AG08396 (cell line): ENCODE measurements at regions not wholly inside any gene's neighbourhood (a gene's known extent, or its start where the extent isn't known, plus 50 kb on each side); places are given as distances from the start of the nearest gene placed in this dataset.
A peak's percentile ranks its signal among the peaks of the same experiment; 100 is the strongest.

Experiments
- DNase-seq: peaks from one replicate; pipeline ENCODE4 v3.0.0; 2012; ENCODE audit warnings: low spot score, mixed read lengths

- DNase-seq, result no peak
These were observed 53.6 kb upstream of the DYNC1I1 start for GRCh38 chr7:95718577-95719410.

GRCh38 chr7:95716357-95717122 lies 55.8 kb upstream of the DYNC1I1 start:
- DNase-seq, result no peak

- no peak for DNase-seq
These were observed 57.1 kb upstream of the DYNC1I1 start for GRCh38 chr7:95715274-95715673.

GRCh38 chr7:95710711-95711110 lies 61.6 kb upstream of the DYNC1I1 start:
- DNase-seq, result no peak

GRCh38 chr7:95700917-95701316 lies 71.4 kb upstream of the DYNC1I1 start:
- no peak for DNase-seq

- no peak for DNase-seq
These were observed 78.0 kb upstream of the DYNC1I1 start for GRCh38 chr7:95694334-95694733.

GRCh38 chr7:95693551-95694333 lies 78.6 kb upstream of the DYNC1I1 start:
- no peak for DNase-seq

GRCh38 chr7:95691464-95691863 lies 80.9 kb upstream of the DYNC1I1 start:
- DNase-seq, result no peak

- peak; percentile 15 for DNase-seq
These were observed 81.9 kb upstream of the DYNC1I1 start for GRCh38 chr7:95690367-95690947.

GRCh38 chr7:95688931-95689495 lies 83.3 kb upstream of the DYNC1I1 start:
- DNase-seq, result no peak

- DNase-seq, result no peak
These were observed 84.5 kb upstream of the DYNC1I1 start for GRCh38 chr7:95687759-95688343.

GRCh38 chr7:95686109-95686508 lies 86.2 kb upstream of the DYNC1I1 start:
- peak; percentile 21 for DNase-seq

GRCh38 chr7:95684505-95684904 lies 87.8 kb upstream of the DYNC1I1 start:
- no peak for DNase-seq

GRCh38 chr7:95684037-95684436 lies 87.7 kb upstream of the PDK4 start:
- DNase-seq, result peak; percentile 14

GRCh38 chr7:95682913-95683312 lies 86.6 kb upstream of the PDK4 start:
- no peak for DNase-seq

GRCh38 chr7:95676691-95677090 lies 80.4 kb upstream of the PDK4 start:
- DNase-seq, result no peak

GRCh38 chr7:95675632-95676031 lies 79.3 kb upstream of the PDK4 start:
- DNase-seq, result no peak

- no peak for DNase-seq
These were observed 78.7 kb upstream of the PDK4 start for GRCh38 chr7:95675016-95675415.

GRCh38 chr7:95674101-95674500 lies 77.8 kb upstream of the PDK4 start:
- DNase-seq, result no peak

GRCh38 chr7:95672434-95672833 lies 76.1 kb upstream of the PDK4 start:
- DNase-seq, result no peak

- no peak for DNase-seq
These were observed 73.2 kb upstream of the PDK4 start for GRCh38 chr7:95669513-95669912.
